DMS79 (cell line): ENCODE measurements at regions not wholly inside any gene's neighbourhood (a gene's known extent, or its start where the extent isn't known, plus 50 kb on each side); places are given as distances from the start of the nearest gene placed in this dataset.

Source experiments
- DNase-seq: peaks from one replicate; lab custom pipeline; 2025; lab: John Stamatoyannopoulos, UW

GRCh38 chr3:107897471-107898061, 193.3 kb downstream of the CD47 start:
- DNase-seq, result no peak

GRCh38 chr3:107894998-107895397, 195.8 kb downstream of the CD47 start:
- no peak for DNase-seq

- no peak for DNase-seq
Observed at GRCh38 chr3:107892955-107893624, 197.7 kb downstream of the CD47 start.

GRCh38 chr3:107884719-107885460, 205.9 kb downstream of the CD47 start:
- DNase-seq, result peak; percentile 21

GRCh38 chr3:107884028-107884427, 206.8 kb downstream of the CD47 start:
- DNase-seq, result no peak

- no peak for DNase-seq
Observed at GRCh38 chr3:107882881-107883280, 207.9 kb downstream of the CD47 start.

GRCh38 chr3:107882261-107882660, 208.6 kb downstream of the CD47 start:
- no peak for DNase-seq

GRCh38 chr3:107881509-107881908, 209.3 kb downstream of the CD47 start:
- no peak for DNase-seq

GRCh38 chr3:107880702-107881101, 210.1 kb downstream of the CD47 start:
- DNase-seq, result no peak

- no peak for DNase-seq
Observed at GRCh38 chr3:107877936-107878335, 212.9 kb downstream of the CD47 start.

GRCh38 chr3:107870943-107871638, 219.7 kb downstream of the CD47 start:
- no peak for DNase-seq

- no peak for DNase-seq
Observed at GRCh38 chr3:107870096-107870495, 220.7 kb downstream of the CD47 start.

GRCh38 chr3:107868449-107868848, 222.4 kb downstream of the CD47 start:
- DNase-seq, result no peak

- DNase-seq, result peak; percentile 73
Observed at GRCh38 chr3:107861904-107862303, 228.9 kb downstream of the CD47 start.

GRCh38 chr3:107861422-107861821, 229.4 kb downstream of the CD47 start:
- DNase-seq, result no peak
